NT2/D1 (cell line): ENCODE measurements at regions not wholly inside any gene's neighbourhood (a gene's known extent, or its start where the extent isn't known, plus 50 kb on each side); places are given as distances from the start of the nearest gene placed in this dataset.

Experiments
- DNase-seq: peaks from one replicate; pipeline ENCODE4 v3.0.0-alpha.2; 2011; ENCODE audit warnings: low read depth, low spot score
- H3K27me3 ChIP-seq: 2 replicates; pipeline ENCODE4 v1.6.0; 2011; ENCODE audit warnings: mild to moderate bottlenecking; ENCODE audit not compliant: insufficient read length, insufficient read depth
- H3K36me3 ChIP-seq: 2 replicates; pipeline ENCODE4 v1.6.1; 2011; ENCODE audit warnings: mild to moderate bottlenecking, low read length, mixed read lengths; ENCODE audit not compliant: insufficient read depth, insufficient read length
- H3K4me1 ChIP-seq: 2 replicates; pipeline ENCODE4 v1.5.1; 2011; ENCODE audit not compliant: insufficient read depth, insufficient read length
- H3K4me3 ChIP-seq: 2 replicates; pipeline ENCODE4 v1.5.1; 2011; ENCODE audit warnings: low read depth; ENCODE audit not compliant: insufficient read length
- H3K9ac ChIP-seq: 2 replicates; pipeline ENCODE4 v1.6.0; 2011; ENCODE audit warnings: low read depth; ENCODE audit not compliant: insufficient read length
- H3K9me3 ChIP-seq: 2 replicates; pipeline ENCODE4 v1.5.1; 2011; ENCODE audit warnings: mild to moderate bottlenecking, low read length; ENCODE audit not compliant: insufficient read depth
- SUZ12 ChIP-seq: IDR thresholded peaks from 2 replicates; pipeline ENCODE4 v1.6.1; 2011; ENCODE audit not compliant: insufficient read length, insufficient read depth; ENCODE audit errors: extremely low read depth
- YY1 ChIP-seq: IDR thresholded peaks from 2 replicates; pipeline ENCODE4 v1.6.1; 2011; ENCODE audit not compliant: insufficient read length, insufficient read depth
- ZNF274 ChIP-seq: IDR thresholded peaks from 2 replicates; pipeline ENCODE4 v1.6.1; 2011; ENCODE audit warnings: mild to moderate bottlenecking, low read depth, low read length

- no peaks in the 10 kb centered on the region for H3K4me1 ChIP-seq
- DNase-seq, result no peak
- TF ChIP-seq YY1 (no peak), SUZ12 (no peak), ZNF274 (no peak)
These were observed 93.5 kb upstream of the ADRA1D start for GRCh38 chr20:4342609-4343008.

GRCh38 chr20:4341804-4342485 is 92.9 kb upstream of the ADRA1D start:
- Histone ChIP-seq H3K27me3 (no peaks in the 10 kb centered on the region), H3K36me3 (no peaks in the 10 kb centered on the region)

More at GRCh38 chr20:4342609-4343008, 93.5 kb upstream of the ADRA1D start:
- no peaks in the 10 kb centered on the region for H3K27me3 ChIP-seq
- H3K9ac ChIP-seq, result no peak overlapping the region
- H3K36me3 ChIP-seq, result no peaks in the 10 kb centered on the region
- H3K9me3 ChIP-seq, result no peaks in the 10 kb centered on the region
- no peak overlapping the region for H3K4me3 ChIP-seq

GRCh38 chr20:4335722-4336121 is 86.6 kb upstream of the ADRA1D start:
- Histone ChIP-seq H3K27me3 (no peaks in the 10 kb centered on the region), H3K4me1 (no peaks in the 10 kb centered on the region), H3K36me3 (no peaks in the 10 kb centered on the region), H3K4me3 (no peak overlapping the region), H3K9ac (no peak overlapping the region), H3K9me3 (no peaks in the 10 kb centered on the region)
- TF ChIP-seq YY1 (no peak), SUZ12 (no peak), ZNF274 (no peak)
- no peak for DNase-seq

More at GRCh38 chr20:4341804-4342485, 92.9 kb upstream of the ADRA1D start:
- Histone ChIP-seq H3K9me3 (no peaks in the 10 kb centered on the region), H3K9ac (no peak overlapping the region), H3K4me1 (no peaks in the 10 kb centered on the region), H3K4me3 (no peak overlapping the region)
- no peak for DNase-seq
- TF ChIP-seq ZNF274 (no peak), YY1 (no peak), SUZ12 (no peak)

GRCh38 chr20:4332121-4332860 is 83.2 kb upstream of the ADRA1D start:
- Histone ChIP-seq H3K4me1 (no peaks in the 10 kb centered on the region), H3K27me3 (no peaks in the 10 kb centered on the region), H3K9me3 (no peaks in the 10 kb centered on the region), H3K36me3 (no peaks in the 10 kb centered on the region), H3K9ac (no peak overlapping the region), H3K4me3 (no peak overlapping the region)
- DNase-seq, result no peak
- TF ChIP-seq ZNF274, result no peak
- TF ChIP-seq SUZ12, result no peak
- no peak for TF ChIP-seq YY1

- H3K4me1 ChIP-seq, result no peaks in the 10 kb centered on the region
- TF ChIP-seq YY1, result no peak
- no peaks in the 10 kb centered on the region for H3K36me3 ChIP-seq
These were observed 80.9 kb upstream of the ADRA1D start for GRCh38 chr20:4330011-4330410.

GRCh38 chr20:4329232-4329631 is 80.1 kb upstream of the ADRA1D start:
- Histone ChIP-seq H3K4me1 (no peaks in the 10 kb centered on the region), H3K4me3 (no peak overlapping the region), H3K36me3 (no peaks in the 10 kb centered on the region), H3K27me3 (no peaks in the 10 kb centered on the region), H3K9me3 (no peaks in the 10 kb centered on the region; the same call in 1 of the 2 replicates), H3K9ac (no peak overlapping the region)
- DNase-seq, result no peak
- TF ChIP-seq YY1 (no peak), ZNF274 (no peak), SUZ12 (no peak)

More at GRCh38 chr20:4330011-4330410, 80.9 kb upstream of the ADRA1D start:
- Histone ChIP-seq H3K4me3 (no peak overlapping the region), H3K27me3 (no peaks in the 10 kb centered on the region), H3K9ac (no peak overlapping the region), H3K9me3 (no peaks in the 10 kb centered on the region; the same call in 1 of the 2 replicates)
- DNase-seq, result no peak

- Histone ChIP-seq H3K9ac (no peak overlapping the region), H3K9me3 (no peaks in the 10 kb centered on the region; the same call in 1 of the 2 replicates), H3K4me1 (no peaks in the 10 kb centered on the region)
These were observed 79.5 kb upstream of the ADRA1D start for GRCh38 chr20:4328541-4328940.

More at GRCh38 chr20:4328541-4328940, 79.5 kb upstream of the ADRA1D start:
- DNase-seq, result no peak
- no peaks in the 10 kb centered on the region for H3K36me3 ChIP-seq
- no peaks in the 10 kb centered on the region for H3K27me3 ChIP-seq
- no peak for TF ChIP-seq SUZ12
- TF ChIP-seq YY1, result no peak
- no peak for TF ChIP-seq ZNF274
- no peak overlapping the region for H3K4me3 ChIP-seq
